HG03097 (cell line): ENCODE measurements at regions not wholly inside any gene's neighbourhood (a gene's known extent, or its start where the extent isn't known, plus 50 kb on each side); places are given as distances from the start of the nearest gene placed in this dataset.
"Not testable (repeated sequence)": the region's sequence is repeated elsewhere in the genome, so short reads cannot be mapped to it uniquely, and the experiment has no call there.

Experiments used
- ATAC-seq: cut with Tn5 transposase; IDR thresholded peaks from one replicate; pipeline ENCODE4 v1.9.1; 2021; ENCODE audit not compliant: unreplicated experiment, low FRiP score

- ATAC-seq = no peak
These were observed 360.7 kb upstream of the PHF14 start for GRCh38 chr7:10612950-10613349.

GRCh38 chr7:10618953-10619352, 354.7 kb upstream of the PHF14 start:
- ATAC-seq = no peak

- ATAC-seq = no peak
These were observed 341.0 kb upstream of the PHF14 start for GRCh38 chr7:10632712-10633111.

DNA sequence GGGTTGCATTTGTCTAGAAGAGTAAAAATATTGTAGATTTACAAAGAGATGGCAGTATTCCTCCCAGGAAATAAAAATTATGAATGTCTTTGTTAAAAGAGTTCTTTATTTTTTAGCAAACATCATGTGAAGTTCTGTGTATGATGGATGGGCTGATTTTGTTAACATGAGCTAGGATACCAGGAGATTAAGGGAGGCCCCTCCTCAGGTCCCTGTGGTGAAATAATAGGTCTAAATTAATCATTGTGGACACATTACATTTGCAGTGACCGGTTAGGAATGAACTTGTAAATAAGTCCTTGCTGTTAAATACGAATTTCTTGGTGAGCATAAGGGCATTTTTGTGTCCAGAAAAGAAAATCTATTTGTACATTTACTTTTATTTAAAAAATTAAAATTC, 339.4 kb upstream of the PHF14 start:
- ATAC-seq = no peak

- no peak for ATAC-seq
These were observed 335.7 kb upstream of the PHF14 start for GRCh38 chr7:10637991-10638390.

GRCh38 chr7:10643545-10643944, 330.1 kb upstream of the PHF14 start:
- ATAC-seq = no peak

- no peak for ATAC-seq
These were observed 328.8 kb upstream of the PHF14 start for GRCh38 chr7:10644849-10645248.

DNA sequence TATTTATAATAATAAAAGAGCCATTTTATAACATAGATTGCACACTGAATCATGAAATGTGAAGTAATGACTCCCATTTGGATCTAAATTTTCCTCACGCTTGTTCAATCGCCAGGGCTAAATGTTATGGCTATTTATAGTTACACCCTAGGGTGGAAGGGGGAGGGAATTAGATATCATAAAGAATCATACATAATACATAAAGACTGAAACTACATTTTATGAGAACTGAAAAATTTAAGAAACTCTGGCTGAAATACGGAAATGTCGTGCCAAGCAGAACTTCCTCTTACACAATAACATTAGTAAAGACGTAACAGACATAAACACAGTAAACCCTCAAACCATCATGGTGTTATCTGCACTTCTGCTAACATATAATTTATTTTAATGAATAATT, 327.5 kb upstream of the PHF14 start:
- no peak for ATAC-seq

- ATAC-seq = no peak
These were observed 325.4 kb upstream of the PHF14 start for GRCh38 chr7:10648289-10648688.

DNA sequence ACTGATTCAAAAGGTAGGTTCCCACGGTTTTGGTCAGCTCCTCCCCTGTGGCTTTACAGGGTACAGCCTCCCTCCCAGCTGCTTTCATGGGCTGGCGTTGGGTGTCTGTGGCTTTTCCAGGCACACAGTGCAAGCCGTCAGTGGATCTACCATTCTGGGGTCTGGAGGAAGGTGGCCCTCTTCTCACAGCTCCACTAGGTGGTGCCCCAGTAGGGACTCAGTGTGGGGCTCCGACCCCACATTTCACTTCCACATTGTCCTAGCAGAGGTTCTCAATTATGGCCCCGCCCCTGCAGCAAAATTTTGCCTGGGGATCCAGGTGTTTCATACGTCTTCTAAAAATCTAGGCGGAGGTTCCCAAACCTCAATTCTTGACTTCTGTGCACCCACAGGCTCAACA, 324.6 kb upstream of the PHF14 start:
- ATAC-seq = not testable (repeated sequence)

DNA sequence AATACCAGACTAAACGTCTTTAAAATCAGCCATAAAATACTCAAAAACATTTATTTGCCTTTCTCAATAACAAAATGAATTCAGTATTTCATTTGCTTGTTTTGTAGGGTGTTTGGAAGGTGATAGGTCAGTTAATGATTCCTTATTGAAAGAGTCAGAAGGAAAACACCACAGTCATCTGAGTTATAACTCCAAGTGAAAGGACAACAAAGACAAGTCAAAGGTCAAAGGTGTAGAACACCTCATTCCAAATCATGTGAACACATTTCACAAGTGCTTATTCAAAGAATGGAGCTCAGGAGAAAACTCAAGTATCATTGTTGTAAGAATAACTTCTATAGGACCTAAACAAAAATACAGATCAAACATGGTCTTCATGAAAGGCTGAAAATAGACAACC, 318.6 kb upstream of the PHF14 start:
- no peak for ATAC-seq

- no peak for ATAC-seq
These were observed 316.5 kb upstream of the PHF14 start for GRCh38 chr7:10657201-10657600.

- no peak for ATAC-seq
These were observed 315.8 kb upstream of the PHF14 start for GRCh38 chr7:10657837-10658236.

DNA sequence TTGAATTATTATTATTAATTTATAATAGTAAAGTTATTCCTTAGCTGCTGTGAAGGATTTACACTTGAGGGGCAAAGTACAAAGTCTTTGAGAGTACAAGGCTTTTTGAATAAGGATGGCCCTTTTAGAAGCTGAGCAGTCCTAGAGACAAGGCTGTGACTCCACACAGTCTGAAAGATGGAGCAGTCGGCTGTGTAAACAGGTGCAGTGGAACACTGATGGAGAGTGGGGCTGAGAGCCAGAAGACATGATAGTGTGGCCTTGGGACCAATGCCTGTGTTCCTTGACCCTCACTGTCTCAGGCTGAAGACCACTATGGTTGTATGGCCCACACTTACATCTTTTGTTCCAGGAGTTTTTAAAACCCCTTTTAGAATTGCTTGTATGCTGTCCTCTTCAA, 311.2 kb upstream of the PHF14 start:
- no peak for ATAC-seq

DNA sequence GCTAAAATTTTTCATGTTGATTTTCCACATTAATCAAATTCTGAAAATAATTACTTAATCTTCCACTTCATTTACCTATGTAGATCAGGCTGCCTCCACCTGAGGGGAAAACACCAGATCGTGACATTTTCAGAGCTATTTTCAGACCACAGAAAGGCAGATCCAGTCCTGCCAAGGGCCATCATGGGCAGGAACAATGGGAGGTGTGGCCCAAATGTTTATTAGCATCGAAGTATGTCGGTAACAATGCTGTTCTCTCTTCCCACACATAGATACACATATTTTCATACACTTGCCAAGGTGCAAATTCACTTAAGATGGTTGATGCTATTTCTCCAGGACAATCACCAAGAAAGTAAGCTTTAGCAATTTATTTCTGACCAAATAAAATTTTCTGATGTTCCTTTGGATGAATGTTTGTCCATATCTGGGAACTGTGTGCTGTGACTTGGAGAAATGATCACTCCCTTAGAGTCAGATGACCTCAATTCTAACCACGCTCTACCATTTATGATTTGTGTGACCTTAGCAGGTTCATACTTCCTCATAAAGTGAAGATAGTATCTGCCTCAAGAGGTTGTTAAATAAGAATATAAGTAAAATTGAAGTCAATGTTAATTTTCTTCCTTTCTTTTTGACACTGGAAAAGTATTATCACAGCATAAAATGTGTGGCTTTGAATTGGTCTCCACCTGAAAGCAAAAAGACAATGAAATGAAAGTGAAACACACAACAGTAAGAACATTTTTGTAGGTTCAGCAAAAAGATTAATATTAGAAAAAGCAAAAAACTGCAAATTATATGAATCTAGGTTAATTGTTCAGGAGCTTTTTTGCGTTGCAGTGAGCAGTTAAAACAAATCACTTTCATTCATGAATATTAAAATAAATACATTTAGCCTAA, 310.4 kb upstream of the PHF14 start:
- no peak for ATAC-seq

DNA sequence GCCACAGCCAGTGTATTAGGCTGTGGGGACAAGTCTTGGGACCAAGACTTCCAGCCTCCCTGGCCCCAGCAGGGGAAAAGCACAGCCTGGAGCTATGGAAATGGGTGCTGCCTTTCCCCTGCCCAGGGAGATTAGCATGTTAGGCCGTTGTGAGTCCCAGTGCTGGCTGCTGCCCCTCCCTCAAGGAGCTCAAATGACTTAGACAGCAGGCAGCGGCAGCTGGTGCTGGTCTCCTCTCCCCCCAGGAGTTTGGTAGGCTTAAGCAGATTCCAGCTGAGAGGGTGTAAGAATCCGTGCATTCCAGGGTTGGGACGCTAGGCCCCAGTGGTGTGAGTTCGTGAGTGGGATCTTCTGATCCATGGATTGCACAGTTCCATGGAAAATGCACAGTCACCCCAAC, 301.5 kb upstream of the PHF14 start:
- ATAC-seq = no peak

DNA sequence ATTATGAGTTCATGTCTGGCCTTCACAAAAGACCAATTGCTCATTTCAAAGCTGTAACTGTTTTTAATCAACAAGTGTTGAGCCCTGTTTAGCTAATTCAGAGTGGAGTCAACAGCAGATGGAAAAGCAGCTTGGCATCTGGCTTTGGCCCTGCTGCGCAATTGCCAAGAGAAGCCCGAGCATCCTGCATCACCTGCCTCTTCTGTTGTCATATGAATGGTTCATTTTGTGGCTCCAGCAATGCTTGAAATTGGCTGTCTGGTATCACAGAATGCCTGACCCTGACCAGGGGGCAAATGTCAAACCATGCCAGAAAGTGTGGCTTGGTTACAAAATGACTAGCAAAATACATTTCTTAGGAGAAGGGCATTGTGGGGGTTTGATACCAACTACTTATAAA, 296.5 kb upstream of the PHF14 start:
- no peak for ATAC-seq

- no peak for ATAC-seq
These were observed 295.9 kb upstream of the PHF14 start for GRCh38 chr7:10677668-10678232.

GRCh38 chr7:10684606-10685005, 289.1 kb upstream of the PHF14 start:
- no peak for ATAC-seq

DNA sequence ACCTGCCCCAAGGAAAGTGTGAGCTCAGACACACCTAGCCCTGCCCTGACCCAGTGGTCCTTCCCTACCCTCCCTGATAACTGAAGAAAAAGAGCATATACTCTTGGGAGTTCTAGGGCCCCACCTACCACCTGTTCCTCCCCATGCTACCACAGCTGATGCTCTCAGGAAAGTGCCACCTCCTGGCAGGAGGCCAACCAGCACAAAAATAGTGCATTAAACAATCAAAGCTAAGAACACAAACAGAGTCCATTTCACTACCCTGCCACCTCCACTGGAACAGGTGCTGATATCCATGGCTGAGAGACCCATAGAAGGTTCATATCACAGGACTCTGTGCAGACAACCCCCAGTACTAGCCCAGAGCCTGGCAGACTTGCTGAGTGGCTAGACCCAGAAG, 288.6 kb upstream of the PHF14 start:
- no peak for ATAC-seq

DNA sequence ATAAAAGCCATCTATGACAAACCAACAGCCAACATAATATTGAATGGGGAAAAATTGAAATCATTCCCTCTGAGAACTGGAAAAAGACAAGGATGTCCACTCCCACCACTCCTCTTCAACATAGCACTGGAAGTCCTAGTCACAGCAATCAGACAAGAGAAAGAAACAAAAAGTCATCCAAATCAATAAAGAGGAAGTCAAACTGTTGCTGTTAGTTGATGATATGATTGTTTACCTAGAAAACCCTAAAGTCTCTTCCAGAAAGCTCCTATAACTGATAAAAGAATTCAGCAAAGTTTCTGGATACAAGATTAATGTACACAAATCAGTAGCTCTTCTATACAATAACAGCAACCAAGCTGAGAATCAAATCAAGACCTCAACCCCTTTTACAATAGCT, 285.1 kb upstream of the PHF14 start:
- ATAC-seq = no peak

DNA sequence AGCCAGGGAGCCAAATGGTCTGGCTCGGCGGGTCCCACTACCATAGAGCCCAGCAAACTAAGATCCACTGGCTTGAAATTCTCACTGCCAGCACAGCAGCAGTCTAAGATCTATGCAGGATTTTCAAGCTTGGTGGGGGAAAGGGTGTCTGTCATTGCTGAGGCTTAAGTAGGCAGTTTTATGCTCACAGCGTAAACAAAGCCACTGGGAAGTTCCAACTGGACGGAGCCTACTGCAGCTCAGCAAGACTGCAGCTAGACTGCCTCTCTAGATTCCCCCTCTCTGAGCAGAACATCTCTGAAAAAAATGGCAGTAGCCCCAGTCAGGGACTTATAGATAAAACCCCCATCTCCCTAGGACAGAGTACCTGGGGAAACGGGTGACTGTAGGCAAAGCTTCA, 277.6 kb upstream of the PHF14 start:
- no peak for ATAC-seq
